Adrenal gland (tissue), 9 donors: ENCODE measurements at regions not wholly inside any gene's neighbourhood (a gene's known extent, or its start where the extent isn't known, plus 50 kb on each side); places are given as distances from the start of the nearest gene placed in this dataset.

ENCODE experiments used
- DNase-seq, 7 donors: peaks; one replicate each; pipeline ENCODE4 v3.0.0-alpha.2; 2019 to 2020
- H3K27ac ChIP-seq, 5 donors: fragments of 200-600 bp; sonication (generic) in 4 of 5; 1 replicate in 3 of 5; 2 replicates in 2 of 5; pipeline versions ENCODE4 v1.5.1 to v1.8.0; 2016 to 2020; ENCODE audit warnings: mild to moderate bottlenecking in 1 of 5
- H3K27me3 ChIP-seq: fragments of 200-600 bp; 2 replicates; pipeline ENCODE4 v1.8.0; 2021
- H3K36me3 ChIP-seq, 2 donors: fragments of 200-600 bp; replicated peaks in 1 of 2; 1 replicate in 1 of 2; 2 replicates in 1 of 2; pipeline versions ENCODE4 v1.5.1 to v1.8.0; 2018 to 2022
- H3K4me1 ChIP-seq, 2 donors: fragments of 200-600 bp; replicated peaks in 1 of 2; 1 replicate in 1 of 2; 2 replicates in 1 of 2; pipeline versions ENCODE4 v1.5.1 to v1.8.0; 2018 to 2021
- H3K4me3 ChIP-seq, 4 donors: fragments of 200-600 bp; sonication (generic) in 3 of 4; one replicate each; pipeline ENCODE4 v1.5.1; 2016 to 2018
- H3K9me3 ChIP-seq, 3 donors: fragments of 200-600 bp; sonication (generic) in 1 of 3; replicated peaks in 1 of 3; 1 replicate in 2 of 3; 2 replicates in 1 of 3; pipeline versions ENCODE4 v1.5.1 to v1.8.0; 2016 to 2021
- CTCF ChIP-seq, 6 experiments: fragments of 450-650 bp in 4 of 6; fragments of 200-600 bp in 2 of 6; sonication (generic) in 1 of 6; IDR thresholded peaks; 1 replicate in 5 of 6; 2 replicates in 1 of 6; pipeline versions ENCODE4 v1.5.1 to v1.8.0; 2016 to 2021; ENCODE audit warnings: antibody characterized with exemption in 6 of 6, mild to moderate bottlenecking in 2 of 6, moderate library complexity in 1 of 6
- POLR2A ChIP-seq, 2 donors: fragments of 450-650 bp; IDR thresholded peaks; one replicate each; pipeline ENCODE4 v1.6.1; 2017; ENCODE audit warnings: antibody characterized with exemption in 2 of 2, mild to moderate bottlenecking in 2 of 2, moderate library complexity in 1 of 2
- WGBS, 4 donors: extraction: QIAGEN DNeasy Blood & Tissue Kit in 2 of 4; methylation state at CpG; one replicate each; pipeline versions ENCODE4 v1.1.5 to v1.1.7; 2013 to 2017; 5-methylcytosine and 5-hydroxymethylcytosine counted together
- intact Hi-C, 2 donors: fragments of 100-400 bp; cut with DNase I; formaldehyde crosslinking; loops; one replicate each; pipeline versions ENCODE4 v1.14.1 to v1.15.0; 2022 to 2023
- donor health status: healthy with polysubstance abuse.
- donor health status: Bipolar disorder and iron deficiency.
- donor health status: DM: yes; HTN: yes; CAD: no.
- donor health status: DM: no; HTN: no; CAD: no.
- donor health status: DM: no; HTN: no; CAD: no.

DNA sequence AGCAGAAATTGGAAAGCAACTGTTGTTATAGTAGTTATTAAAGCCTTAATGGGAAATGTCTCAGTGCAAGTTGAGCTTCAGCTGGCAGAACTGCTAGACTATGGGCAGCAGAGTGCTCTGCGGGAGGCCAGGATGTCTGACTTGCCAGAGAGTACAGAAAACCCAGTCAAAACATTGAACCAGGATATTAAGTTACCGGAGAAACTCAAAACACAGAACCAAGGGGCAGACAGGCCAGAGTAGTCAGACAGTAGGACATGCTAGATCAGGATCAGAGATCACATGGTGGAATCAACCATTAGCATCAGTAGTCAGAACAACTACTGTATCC, 72.9 kb upstream of the TNIP3 start:
- DNase-seq: no peak
- TF ChIP-seq CTCF (IDR thresholded peaks at IDR 0.05): no peak
- no peak for TF ChIP-seq POLR2A (IDR thresholded peaks at IDR 0.05)
- no peaks in the 10 kb centered on the region for H3K4me1 ChIP-seq
- no peak overlapping the region for H3K27ac ChIP-seq
- H3K9me3 ChIP-seq: no peaks in the 10 kb centered on the region
- no peaks in the 10 kb centered on the region for H3K27me3 ChIP-seq
- no peaks in the 10 kb centered on the region for H3K36me3 ChIP-seq
- 86 to 95% (median 90%) methylated on average over 2 of the region's 2 CpGs for WGBS, 4 donors
- intact Hi-C loops: no loop called here
- no peak overlapping the region for H3K4me3 ChIP-seq

GRCh38 chr4:121236353-121237068, 72.4 kb upstream of the TNIP3 start:
- Histone ChIP-seq H3K9me3 (no peaks in the 10 kb centered on the region), H3K4me1 (no peaks in the 10 kb centered on the region), H3K27me3 (no peaks in the 10 kb centered on the region), H3K4me3 (no peak overlapping the region), H3K27ac (no peak overlapping the region), H3K36me3 (no peaks in the 10 kb centered on the region)
- DNase-seq: no peak
- no peak for TF ChIP-seq POLR2A (IDR thresholded peaks at IDR 0.05)
- TF ChIP-seq CTCF (IDR thresholded peaks at IDR 0.05): no peak
- 85 to 88% (median 87%) methylated on average over 6 of the region's 6 CpGs for WGBS, 4 donors
- intact Hi-C loops: no loop called here

DNA sequence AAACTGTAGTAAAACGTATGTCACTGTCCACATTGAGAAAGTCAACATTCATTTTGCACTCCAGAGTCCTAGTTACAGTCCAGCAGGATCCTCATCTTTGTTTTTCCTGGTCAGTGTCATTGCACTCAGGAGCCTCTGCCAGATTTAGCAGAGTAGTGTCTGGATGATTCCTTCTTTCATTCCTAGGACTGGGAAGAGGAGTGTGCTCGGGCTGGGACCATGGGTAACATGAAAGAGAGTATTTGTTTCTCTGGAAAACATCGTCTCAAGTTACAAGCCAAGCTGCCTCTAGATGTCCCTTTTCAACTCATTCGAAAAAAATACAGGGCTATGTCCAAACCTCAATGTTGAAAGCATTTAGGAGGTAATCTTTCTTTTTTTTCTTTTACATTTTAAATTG, 69.9 kb upstream of the TNIP3 start:
- Histone ChIP-seq H3K36me3 (no peaks in the 10 kb centered on the region), H3K27ac (no peak overlapping the region), H3K4me1 (no peaks in the 10 kb centered on the region), H3K9me3 (no peaks in the 10 kb centered on the region), H3K4me3 (no peak overlapping the region), H3K27me3 (no peaks in the 10 kb centered on the region)
- WGBS, 4 donors: 61 to 72% (median 67%) methylated on average over 3 to 4 of the region's 4 CpGs
- intact Hi-C loops: no loop called here
- no peak for TF ChIP-seq POLR2A (IDR thresholded peaks at IDR 0.05)
- TF ChIP-seq CTCF (IDR thresholded peaks at IDR 0.05): no peak
- DNase-seq: no peak

DNA sequence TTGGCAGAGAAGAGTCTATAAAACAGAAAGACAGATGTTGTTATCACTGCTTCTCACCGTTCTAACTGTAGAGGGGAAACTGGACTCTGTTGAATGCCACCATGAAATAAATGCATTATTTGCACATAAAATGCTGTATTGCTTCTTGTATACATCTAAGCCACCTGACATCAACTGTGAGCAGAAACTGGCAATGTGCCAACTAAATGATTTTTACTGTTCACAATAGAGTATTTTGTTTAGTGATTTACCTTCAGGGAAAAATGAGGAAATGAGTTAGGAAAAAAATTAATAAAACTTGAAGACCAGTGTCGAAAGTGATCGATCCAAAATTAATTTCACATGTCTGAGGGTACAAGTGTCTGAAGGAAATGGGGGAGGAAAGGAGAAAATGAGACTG, 65.9 kb upstream of the TNIP3 start:
- WGBS, 4 donors: 87 to 90% (median 88%) methylated on average over 3 of the region's 3 CpGs

More for the DNA sequence above, 65.9 kb upstream of the TNIP3 start:
- H3K27ac ChIP-seq: no peak overlapping the region
- H3K4me1 ChIP-seq: peaks cover 0 to 4% of the 10 kb centered on the region in 2 donors
- DNase-seq: no peak
- no peaks in the 10 kb centered on the region for H3K9me3 ChIP-seq
- H3K27me3 ChIP-seq: no peaks in the 10 kb centered on the region
- no peaks in the 10 kb centered on the region for H3K36me3 ChIP-seq
- TF ChIP-seq POLR2A (IDR thresholded peaks at IDR 0.05): no peak
- TF ChIP-seq CTCF (IDR thresholded peaks at IDR 0.05): no peak
- no peak overlapping the region for H3K4me3 ChIP-seq
- intact Hi-C loops: no loop called here
